GM04503 (cell line): ENCODE measurements at regions not wholly inside any gene's neighbourhood (a gene's known extent, or its start where the extent isn't known, plus 50 kb on each side); places are given as distances from the start of the nearest gene placed in this dataset.
"Not testable (repeated sequence)": the region's sequence is repeated elsewhere in the genome, so short reads cannot be mapped to it uniquely, and the experiment has no call there.

Source experiments
- DNase-seq: peaks from one replicate; pipeline ENCODE4 v3.0.0-alpha.2; 2012; ENCODE audit warnings: low read depth

DNA sequence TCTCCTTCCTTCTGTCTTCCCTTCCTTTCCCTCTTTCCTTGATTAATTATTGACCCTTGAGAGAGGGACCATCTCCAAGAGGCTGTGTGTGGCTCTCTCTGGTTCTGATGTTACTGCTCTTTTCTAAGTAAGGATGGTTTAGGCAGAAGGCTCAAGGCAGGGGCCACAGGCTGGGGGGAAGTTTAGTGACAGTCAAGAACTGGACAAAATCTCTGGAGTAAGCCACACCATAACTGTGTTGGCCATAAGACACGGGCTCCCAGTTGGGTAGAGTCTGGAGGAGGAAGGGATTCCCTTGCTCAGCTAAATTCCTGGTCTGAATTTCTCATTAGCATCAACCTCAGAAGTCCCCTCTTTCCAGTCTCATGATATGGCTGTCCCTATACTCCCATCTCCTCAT is 74.7 kb downstream of the BUD13 start:
- no peak for DNase-seq

DNA sequence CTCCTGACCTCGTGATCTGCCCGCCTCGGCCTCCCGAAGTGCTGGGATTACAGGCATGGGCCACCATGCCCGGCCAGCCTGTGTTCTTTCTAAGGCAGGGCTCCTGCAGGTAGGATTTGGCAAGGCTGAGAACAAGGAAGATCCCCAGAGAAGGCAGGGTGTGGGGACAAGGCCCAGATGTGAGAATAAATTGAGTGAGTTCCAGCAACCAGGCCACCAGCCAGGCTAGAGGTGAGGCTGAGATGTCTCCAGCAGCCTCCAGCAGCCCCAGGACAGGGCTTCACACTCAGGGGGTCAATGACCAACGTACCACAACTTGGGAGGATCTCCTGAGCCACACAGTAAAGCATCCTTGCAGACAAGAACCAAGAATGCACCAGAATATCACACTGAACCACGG is 75.1 kb downstream of the BUD13 start:
- no peak for DNase-seq

DNA sequence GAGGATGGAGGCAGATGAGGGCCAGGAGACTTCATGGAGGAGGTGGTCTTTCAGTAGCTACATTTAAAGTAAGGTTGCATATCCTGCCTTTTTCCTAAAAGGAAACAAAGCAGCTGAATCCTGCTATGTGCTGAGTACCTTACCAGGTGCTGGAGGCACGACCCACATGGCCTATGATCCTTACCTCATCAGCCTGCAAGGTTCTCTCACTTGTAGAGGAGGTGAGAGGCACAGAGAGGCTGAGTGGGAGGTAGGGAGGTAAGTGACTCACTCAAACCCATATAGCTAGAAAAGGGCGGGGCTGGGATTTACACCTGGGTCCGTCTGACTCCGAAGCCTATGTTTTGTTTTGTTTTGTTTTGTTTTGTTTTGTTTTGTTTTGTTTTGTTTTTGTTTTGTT is 75.8 kb downstream of the BUD13 start:
- DNase-seq, result no peak

DNA sequence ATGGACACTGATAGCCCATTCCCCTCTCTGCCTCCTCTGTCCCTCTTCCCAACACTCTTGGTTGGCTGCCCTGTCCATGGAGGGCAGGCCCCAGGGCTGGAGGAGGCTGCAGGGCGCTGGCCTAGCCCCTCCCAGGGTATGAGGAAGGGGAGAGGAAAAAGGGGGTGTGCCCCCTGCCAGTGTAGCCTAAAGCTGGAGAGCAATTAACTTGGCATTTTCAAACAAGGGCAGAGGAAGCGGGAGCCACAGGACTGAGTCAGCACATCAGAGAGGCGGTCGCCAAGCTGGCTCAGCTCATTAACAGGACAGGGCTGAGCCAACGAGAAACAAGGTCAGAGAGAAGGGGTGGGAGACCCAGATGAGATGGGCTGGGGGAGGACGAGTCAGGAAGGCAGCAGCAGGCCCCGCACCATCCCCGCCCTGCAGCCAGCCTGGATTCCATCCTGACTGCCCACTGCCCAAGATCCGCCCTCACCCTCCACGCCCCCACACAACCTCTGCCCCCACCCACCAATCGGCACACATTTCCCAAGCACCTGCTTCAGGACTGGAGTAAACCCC is 76.3 kb downstream of the BUD13 start:
- peak; percentile 1 for DNase-seq

DNA sequence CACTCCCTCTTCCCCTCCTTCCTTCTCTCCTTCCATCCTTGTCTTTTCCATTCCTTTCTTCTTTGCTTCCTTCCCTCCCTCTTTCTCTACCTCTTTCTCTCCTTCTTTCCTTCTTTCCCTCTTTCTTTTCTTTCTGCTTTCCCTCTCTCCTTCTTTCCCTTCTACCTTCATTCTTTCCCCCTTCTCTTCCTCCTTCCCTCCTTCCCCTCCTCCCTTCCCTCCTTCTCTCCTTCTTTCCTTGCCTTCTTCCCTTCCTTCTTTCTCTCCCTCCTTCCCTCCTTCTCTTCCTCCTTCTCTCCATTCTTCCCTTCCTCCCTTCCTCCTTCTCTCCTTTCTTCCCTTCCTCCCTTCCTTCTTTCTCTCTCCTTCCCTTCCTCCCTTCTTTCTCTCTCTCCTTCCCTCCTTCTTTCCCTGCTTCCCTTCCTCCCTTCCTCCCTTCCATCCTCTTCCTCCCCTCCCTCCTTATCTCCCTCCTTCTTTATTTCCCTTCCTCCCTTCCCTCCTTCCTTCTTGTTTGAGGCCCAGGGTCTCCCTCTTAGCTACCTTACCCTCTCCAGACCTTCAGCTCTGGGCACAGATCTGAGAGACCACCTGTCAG is 77.0 kb downstream of the BUD13 start:
- no peak for DNase-seq

DNA sequence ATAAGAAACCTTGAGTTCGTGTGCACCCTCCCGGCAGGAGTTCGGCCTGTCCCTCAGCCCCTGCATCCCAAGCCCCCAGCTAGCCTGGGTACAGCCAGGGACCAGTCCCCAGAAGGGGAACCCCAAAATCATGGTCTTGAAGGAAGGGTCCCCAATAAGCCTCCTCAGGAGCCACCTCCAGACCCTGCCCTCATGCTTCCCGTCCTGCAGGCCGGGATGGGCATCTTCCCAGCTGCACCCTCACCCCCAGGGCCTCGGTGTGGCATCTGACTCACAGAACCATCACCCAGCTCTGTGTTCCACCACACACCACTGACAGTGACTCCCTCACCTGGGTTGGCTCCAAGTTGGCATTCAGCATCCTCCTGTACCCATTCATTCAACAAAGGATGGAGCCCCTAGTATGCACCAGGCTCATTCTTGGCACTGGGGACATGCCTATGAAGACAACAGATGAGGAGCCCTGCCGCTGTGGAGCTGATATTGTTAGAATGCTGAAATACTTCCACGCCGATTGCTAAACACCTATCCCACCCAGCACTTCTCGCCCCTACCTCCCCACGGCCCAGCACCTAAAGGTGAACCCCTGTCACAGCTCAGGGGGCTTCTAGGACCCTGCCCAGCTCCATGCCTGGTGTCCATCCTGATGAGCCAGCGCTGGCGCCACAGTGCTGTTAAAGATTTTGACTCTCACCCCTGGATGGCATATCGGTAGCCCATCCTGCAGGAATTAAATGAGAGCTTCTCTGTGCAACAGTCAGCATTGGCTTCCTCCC is 77.8 kb downstream of the BUD13 start:
- DNase-seq, result no peak

DNA sequence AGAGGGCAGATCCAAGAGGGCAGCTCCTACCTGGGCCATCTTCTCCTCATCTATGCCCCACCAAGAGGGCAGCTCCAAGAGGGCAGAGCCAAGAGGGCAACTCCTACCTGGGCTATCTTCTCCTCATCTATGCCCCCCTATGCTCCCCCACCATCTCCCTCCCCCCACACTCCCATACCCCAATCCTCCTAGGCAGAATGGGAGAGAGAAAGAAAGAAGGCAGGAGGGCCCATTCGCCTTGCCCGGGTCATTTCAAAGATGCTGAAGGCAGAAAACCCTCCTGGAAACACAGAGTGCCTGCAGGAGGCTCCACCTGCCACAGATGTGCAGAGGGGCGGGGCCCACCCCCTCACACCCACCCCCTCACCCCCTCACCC is 78.5 kb downstream of the BUD13 start:
- no peak for DNase-seq

DNA sequence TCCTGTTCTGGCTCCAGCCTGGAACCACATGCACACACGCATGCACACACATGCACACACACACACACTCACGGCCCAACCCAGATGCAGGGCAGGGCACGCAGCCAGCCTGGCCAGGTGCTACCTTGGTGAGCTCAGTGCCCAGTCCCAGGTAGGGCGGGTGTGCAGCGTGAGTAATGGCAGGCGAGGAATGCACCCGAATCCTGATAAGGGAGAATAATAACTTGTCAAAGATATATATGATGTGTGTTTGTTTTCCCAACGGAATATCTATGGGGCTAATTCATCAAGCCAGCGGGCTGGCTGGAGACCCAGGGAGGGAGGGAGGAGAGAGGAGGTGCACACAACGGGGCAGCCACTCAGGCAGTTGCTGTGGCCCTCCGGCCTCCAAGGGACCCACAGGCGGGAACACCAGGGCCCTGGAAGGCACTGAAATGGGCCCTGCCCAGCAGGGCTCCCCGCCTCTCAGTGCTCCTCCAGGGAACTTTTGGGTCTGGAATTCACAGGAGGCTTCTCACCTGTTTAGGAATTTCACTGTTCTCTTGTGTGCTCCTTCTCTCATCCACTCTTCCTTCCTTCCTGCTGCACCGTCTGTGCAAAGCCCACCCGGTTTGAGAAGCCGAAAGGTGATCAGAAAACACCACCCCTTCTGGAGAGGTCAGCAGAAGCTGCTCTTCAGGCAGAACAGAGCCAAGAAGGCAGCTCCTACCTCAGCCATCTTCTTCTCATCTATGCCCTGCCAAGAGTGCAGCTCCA is 79.0 kb downstream of the BUD13 start:
- no peak for DNase-seq

DNA sequence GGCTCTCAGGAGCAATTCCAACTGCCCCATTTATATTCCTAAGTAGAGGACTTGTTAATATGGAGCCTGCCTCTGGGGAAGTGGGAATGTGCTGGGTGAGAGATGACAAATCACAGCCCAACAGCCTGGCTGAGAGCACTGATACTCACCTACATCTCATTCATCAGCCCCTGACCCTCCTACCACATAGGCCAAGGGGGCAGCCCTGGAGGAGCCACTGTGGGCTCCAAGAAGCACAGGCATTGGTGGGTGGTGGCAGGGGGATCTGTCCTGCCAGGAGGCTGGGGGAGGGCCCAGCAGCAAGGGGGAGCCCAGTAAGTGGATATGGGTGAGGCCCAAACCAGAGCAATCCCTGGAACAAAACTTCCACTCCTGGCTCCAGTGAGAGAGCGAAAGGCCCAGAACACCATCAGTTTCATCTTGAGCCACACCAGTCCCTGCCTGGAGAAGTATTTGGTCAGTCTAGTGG is 79.7 kb downstream of the BUD13 start:
- DNase-seq, result no peak

DNA sequence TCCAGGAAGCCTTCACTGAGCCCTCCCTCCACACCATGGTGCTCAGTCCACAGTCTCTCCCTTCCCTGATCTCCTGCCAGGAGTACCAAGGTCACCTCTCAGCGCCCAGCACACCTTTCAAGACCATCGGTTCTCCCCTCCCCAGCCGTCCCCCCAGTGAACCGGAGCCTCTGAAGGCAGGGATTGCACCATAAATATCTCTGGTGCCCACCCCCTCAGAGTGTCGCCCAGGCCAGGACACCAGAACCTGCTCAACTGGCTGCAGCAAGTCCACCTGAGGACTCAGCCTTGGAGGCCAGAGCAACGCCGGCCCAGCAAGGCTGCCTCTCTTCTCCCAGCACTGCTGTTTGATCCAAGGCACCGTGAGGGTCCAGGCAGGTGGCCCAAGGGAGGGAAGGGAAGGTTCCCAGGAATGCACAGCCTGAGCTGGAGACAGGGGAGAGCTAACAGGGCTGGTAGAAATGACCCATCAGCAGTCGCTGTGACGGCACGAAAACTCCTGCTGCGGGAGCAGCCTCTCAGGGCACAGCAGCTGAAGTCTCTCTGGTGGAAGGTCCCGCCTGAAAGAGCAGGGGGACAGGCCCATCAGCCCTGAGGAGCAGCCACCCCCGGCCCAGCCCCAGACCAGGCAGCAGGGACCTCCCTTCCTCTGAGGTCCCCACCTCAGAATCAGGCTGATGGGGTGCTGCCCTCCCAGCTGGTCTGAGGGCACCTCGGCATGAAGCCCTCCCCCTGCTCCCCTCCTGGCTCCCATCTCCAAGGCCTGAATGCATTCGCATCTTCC is 80.3 kb downstream of the BUD13 start:
- no peak for DNase-seq

DNA sequence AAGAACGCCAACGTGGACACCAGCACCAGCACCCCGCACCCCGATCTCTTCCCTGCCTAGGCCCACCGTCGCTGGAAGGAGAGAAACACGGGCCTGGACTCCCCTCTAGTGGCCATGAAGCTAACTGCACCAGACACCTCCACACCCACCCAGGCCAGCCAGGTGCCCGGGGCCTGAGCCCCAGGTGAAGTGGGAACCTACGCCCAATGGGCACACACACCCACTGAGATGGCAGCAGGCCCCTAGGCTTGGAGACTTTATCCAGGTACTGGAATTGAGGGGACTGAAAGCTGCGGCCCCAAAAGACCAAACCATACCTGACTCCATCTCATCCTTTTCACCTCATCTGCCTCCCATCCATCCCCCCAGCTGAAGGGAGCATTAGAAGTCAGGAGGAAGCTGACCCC is 81.0 kb downstream of the BUD13 start:
- DNase-seq, result no peak

DNA sequence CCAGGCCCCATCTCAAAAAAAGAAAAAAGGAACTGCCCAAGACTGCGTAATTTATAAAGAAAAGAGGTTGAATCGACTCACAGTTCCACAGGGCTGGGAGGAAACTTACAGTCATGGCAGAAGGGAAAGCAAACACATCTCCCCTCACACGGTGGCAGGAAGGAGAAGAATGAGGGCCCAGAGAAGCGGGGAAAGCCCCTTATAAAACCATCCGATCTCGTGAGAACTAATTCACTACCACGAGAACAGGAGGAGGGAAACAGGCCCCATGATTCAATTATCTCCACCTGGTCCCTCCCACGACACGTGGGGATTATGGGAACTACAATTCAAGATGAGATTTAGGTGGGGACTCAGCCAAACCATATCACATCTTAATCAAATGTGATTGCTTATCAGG is 82.2 kb downstream of the BUD13 start:
- no peak for DNase-seq

DNA sequence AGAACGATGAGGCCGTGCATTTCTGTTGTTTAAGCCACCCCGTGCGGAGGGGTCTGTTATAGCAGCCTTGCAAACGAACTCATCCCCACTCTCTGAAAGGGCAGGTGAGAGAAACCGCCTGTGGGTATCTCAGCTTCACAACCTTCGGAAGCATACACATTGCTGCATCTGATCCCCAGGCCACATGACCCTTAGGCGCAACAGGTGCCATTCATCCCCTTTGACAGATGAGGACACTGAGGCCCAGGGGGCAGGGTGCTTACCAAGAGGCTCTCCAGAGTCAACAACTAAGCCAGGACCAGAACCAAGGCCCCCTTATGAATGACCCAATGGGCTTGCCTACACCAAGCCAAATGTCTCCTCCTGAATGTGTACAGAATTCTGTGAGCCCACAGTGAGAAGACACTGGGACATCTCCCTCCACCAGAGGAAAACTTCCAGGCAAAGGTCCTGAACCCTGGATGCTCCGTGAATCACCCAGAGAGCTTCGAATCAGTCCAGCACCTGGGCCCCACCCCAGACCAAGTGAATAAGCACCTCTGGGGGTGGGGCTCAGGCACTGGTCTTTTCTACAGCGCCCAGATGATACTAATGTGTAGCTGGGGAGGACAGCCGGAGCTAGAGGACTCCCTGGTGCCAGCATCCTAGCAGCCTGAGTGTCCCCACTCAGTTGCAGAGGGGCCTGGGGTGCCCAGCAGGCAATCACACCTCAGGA is 83.2 kb downstream of the BUD13 start:
- DNase-seq, result no peak

DNA sequence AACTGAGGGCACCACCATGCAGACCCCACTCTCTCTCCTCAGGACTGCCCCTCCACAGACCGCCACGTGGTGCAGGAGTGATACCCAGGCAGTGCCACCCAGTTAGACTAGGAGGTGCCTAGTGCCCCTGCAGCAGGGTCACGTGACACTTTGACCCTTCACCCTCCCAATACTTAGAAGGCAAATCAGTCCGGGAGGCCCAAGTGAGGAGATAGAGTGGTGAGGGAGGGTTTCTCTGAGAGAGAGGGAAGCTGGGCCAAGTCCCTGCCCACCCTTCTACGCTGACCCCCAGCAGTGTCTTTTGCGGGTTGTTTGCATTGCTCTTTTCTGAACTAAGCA is 84.6 kb downstream of the BUD13 start:
- no peak for DNase-seq

DNA sequence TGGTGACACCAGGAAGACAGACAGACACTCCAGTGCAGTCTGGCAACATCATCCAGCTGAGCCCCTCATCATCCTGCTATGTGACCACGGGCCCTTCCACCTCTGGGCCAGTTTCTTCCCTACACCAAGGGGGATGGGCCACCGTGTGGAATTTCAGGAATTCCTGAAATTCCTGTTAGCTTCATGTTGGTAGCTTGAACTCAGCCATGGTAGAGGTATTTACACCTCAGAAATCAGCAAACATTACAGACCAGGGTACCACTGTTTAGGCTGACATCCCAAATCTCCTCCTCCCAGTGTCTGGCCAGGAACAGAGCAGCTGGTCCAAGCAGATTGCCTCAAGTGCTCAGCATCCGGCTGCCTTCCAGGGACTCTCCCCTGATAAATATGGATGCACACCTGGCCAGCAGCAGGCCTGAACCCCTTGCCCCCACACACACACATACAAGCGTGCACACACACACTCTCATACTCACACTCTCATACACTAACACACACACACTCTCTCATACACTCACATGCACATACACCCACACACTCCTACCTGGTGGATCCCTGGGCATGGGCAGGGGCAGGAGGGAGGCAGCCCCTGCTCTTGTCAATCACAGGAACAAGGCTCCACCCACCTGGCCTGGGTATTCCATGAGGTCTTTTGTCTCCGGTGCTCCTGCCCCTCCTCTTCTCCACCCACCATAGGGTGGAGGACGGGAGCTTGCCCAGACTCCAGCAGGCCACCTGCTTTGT is 85.2 kb downstream of the BUD13 start:
- DNase-seq, result no peak

DNA sequence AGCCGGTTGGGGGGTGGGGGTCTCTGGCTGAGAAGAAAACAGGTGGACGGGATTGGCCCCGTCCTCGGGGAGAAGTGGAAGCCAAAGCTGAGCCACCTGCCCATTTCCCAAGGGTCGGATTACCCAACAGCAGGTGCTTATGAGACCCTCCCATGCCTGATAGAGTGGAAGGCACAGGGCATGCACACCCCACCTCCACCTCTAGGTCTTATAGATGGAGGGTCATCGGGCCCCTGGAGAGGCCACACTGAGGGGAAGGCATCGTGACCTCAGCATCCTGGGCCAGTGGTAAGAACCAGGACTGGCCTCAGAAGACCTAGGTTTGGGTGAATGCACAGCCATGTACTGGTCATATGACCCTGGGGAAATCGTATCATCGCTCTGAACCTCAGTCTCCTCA is 85.9 kb downstream of the BUD13 start:
- no peak for DNase-seq

DNA sequence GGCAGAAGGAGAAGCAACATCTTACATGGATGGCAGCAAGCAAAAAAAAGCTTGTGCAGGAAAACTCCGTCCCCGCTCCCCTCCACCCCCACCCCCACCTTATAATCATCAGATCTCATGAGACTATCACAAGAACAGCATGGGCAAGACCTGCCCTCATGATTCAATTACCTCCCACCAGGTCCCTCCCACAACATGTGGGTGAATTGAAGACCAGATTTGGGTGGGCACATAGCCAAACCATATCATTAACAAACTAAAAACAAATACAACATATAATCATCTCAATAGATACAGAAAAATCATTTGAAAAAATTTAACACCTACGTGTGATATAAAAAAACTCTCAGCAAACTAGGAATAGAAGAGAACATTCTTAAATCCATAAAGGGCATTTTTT is 88.8 kb downstream of the BUD13 start:
- no peak for DNase-seq

DNA sequence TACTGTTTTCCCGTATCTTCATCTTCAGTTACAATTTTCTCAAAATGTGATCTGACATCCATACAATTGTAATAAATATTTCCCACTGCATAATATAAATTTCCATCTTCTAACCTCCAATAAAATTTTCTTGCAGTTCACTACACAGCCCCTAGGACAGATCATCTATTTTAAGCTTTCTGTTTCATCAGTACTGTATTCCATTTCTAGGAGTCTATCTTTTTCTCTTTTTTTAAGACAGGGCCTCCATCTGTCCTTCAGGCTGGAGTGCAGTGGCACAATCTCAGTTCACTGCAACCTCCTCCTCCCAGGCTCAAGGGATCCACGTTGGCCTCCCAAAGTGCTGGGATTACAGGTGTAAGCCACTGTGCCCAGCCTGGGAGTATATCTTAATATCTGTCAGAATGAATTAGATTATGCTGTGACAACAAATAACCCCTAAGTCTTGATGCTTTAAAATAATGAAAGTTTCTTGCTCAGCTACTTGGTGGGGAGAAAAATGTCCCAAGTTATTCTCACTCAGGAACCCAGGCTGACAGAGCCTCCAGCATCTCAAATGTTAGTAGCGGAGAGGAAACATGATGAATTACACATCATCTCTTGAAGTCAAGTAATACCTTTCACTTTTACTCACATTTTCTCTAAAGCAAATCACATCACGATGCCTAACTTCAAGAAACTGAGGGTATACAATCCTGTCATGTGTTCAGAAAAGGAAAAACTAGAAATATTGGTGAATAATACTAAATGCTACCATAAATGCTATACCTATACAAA is 92.2 kb downstream of the BUD13 start:
- no peak for DNase-seq

DNA sequence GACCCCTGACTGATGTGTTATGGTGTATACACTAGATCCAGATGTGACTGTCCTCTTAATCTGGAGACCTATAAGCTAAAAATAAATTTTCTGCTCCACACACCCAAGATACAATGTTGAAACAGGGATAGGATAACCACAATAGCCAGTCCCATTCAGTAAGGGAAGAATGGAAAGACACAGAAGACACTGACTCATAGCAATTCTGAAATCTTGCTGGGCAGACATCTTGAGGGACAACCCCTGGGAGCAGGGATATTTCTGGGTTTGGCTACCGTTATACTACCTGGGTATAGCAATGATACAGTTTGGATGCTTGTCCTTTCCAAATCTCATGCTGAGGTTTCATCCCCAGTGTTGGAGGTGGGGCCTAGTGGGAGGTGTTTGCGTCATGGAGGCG is 93.9 kb downstream of the BUD13 start:
- no peak for DNase-seq

DNA sequence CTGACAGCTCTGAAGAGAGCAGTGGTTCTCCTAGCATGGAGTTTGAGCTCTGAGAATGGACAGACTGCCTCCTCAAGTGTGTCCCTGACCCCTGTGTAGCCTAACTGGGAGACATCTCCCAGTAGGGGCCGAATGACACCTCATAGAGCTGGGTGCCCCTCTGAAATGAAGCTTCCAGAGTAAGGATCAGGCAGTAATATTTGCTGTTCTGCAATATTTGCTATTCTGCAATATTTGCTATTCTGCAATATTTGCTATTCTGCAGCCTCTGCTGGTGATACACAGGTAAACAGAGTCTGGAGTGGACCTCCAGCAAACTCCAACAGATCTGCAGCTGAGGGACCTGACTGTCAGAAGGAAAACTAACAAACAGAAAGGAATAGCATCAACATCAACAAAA is 105.5 kb downstream of the BUD13 start:
- DNase-seq, result not testable (repeated sequence)
